Cardiac fibroblast (primary cell): ENCODE measurements at regions not wholly inside any gene's neighbourhood (a gene's known extent, or its start where the extent isn't known, plus 50 kb on each side); places are given as distances from the start of the nearest gene placed in this dataset.

Source experiments
- DNase-seq, 2 donors: peaks; one replicate each; pipeline versions ENCODE4 v3.0.0 to v3.0.0-alpha.2; 2010; ENCODE audit warnings: low read depth in 2 of 2
- H3K4me3 ChIP-seq, 2 donors: replicated peaks in 1 of 2; 1 replicate in 1 of 2; 2 replicates in 1 of 2; pipeline ENCODE4 v1.5.1; 2011; ENCODE audit warnings: low read depth in 2 of 2, low read length in 2 of 2, mild to moderate bottlenecking in 2 of 2, moderate library complexity in 1 of 2
- TF ChIP-seq, protein P1 (sequence below): IDR thresholded peaks from one replicate; pipeline ENCODE4 v1.5.1; 2011; ENCODE audit warnings: low read depth, mild to moderate bottlenecking, low read length, inconsistent platforms

- DNase-seq, result no peak
- TF ChIP-seq, protein P1, sequence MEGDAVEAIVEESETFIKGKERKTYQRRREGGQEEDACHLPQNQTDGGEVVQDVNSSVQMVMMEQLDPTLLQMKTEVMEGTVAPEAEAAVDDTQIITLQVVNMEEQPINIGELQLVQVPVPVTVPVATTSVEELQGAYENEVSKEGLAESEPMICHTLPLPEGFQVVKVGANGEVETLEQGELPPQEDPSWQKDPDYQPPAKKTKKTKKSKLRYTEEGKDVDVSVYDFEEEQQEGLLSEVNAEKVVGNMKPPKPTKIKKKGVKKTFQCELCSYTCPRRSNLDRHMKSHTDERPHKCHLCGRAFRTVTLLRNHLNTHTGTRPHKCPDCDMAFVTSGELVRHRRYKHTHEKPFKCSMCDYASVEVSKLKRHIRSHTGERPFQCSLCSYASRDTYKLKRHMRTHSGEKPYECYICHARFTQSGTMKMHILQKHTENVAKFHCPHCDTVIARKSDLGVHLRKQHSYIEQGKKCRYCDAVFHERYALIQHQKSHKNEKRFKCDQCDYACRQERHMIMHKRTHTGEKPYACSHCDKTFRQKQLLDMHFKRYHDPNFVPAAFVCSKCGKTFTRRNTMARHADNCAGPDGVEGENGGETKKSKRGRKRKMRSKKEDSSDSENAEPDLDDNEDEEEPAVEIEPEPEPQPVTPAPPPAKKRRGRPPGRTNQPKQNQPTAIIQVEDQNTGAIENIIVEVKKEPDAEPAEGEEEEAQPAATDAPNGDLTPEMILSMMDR, result no peak
- no peak overlapping the region for H3K4me3 ChIP-seq
These were observed 1067.7 kb upstream of the FAM98A start for GRCh38 chr2:34666821-34667220.

DNA sequence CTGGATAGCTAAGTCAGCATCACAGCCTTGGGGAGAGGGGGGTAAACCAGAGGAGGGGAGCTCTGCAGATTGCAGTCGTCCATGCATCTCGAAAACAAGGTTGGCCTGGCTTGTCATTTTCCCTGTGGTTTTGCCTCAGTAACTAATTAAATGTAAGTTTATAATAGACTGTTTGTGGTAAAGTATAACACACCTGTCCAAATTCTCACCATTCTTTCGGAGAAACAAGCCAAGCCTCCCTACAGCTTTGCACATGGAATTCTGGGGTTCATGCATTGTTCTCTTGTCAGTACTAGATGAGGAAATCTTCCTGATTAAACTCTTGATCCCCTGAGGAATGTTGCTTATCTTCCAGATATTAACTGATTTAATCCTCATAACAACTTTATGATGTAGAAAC lies 1065.2 kb upstream of the FAM98A start:
- no peak overlapping the region for H3K4me3 ChIP-seq
- DNase-seq, result no peak
- TF ChIP-seq, protein P1, result no peak

- TF ChIP-seq, protein P1, result no peak
- DNase-seq, result no peak
These were observed 1064.2 kb upstream of the FAM98A start for GRCh38 chr2:34663314-34663713.

GRCh38 chr2:34660741-34661140 lies 1061.6 kb upstream of the FAM98A start:
- no peak for DNase-seq
- no peak overlapping the region for H3K4me3 ChIP-seq
- TF ChIP-seq, protein P1, result no peak

More at GRCh38 chr2:34663314-34663713, 1064.2 kb upstream of the FAM98A start:
- H3K4me3 ChIP-seq, result no peak overlapping the region

DNA sequence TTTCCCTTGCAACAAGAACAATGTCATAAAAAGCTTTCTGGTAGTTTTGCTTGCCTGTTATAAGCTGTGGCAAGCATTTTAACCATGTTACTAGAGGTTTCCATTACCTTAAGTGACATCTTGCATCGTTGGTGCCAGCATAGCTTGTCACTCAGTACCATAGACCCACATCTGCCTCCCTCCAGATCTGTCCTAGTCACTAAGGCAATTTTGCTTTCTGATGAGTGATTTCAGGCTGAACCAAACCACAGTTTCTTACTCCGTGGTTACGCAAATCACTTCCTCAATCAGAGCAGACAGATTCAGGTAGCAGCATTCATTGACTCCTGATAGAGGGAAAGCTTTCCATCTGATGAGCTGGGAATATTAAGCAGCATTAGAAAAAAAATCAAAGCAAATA lies 1057.5 kb upstream of the FAM98A start:
- TF ChIP-seq, protein P1, result no peak
- H3K4me3 ChIP-seq, result no peak overlapping the region
- no peak for DNase-seq

DNA sequence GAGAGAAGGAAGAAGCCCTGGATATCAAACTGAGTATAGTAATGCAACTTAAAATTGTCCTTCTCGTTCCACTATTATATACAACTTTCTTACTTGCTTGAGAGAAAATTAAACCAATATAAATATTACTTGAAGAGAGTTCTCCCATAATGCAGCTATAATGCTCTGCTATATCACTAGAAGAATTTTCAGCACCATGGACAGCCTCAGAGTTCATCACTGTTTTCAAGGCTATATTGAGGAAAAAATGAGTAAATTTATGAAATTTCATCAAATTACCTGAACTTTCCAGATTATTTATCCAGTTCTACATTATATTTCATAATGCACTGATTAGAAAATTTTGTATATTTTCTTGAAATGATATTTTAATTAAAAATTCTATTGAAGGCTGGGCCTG lies 1053.5 kb upstream of the FAM98A start:
- no peak overlapping the region for H3K4me3 ChIP-seq
- TF ChIP-seq, protein P1, result no peak
- DNase-seq, result peak; percentile 1 to 32

DNA sequence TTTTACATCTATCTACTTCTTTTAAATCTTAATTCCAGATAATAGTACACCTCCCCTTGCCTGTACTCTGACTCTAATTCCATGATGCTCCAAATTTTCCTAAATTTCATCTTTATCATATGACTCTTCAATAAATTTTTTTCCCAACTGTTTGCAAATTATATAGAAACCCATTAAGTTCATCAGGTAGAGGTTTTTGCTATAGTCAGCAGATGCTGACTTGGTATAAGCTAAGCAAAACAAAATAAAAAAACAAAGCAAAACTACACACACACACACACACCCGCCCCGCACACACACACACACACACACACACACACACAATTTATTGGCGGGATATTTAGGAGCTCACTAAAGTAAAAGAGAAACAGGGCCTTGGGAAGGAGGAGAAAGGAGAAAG lies 1047.8 kb upstream of the FAM98A start:
- TF ChIP-seq, protein P1, result no peak
- DNase-seq, result no peak
- no peak overlapping the region for H3K4me3 ChIP-seq
